ENCODE measurements at regions not wholly inside any gene's neighbourhood (a gene's known extent, or its start where the extent isn't known, plus 50 kb on each side); places are given as distances from the start of the nearest gene placed in this dataset.

DNA sequence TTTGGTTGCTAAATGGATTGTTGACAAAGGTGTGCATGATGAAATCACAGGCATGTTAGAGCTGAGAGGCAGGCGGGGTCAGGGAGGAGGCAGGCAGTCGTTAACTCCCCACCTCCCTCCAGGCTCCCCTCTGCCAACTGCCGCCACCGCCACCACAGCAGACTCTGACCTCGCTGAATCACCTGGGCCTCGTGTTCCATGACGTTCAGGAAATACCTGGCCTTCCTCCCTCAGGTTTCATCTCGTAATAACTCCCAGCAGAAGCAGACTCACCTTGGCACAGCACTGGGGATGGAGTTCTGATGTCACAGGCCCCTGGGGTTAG lies 198.5 kb downstream of the KATNAL1 start:
- no peaks in the 10 kb centered on the region for H3K9me1 ChIP-seq (ENCODE audit: control insufficient read depth, insufficient read depth, low read length)
- in situ Hi-C loops (cut with MboI) (no loop called here), intact Hi-C loops (cut with micrococcal nuclease) (no loop called here)
- H4K20me1 ChIP-seq (replicated peaks; ENCODE audit: control insufficient read depth, insufficient read depth, low read length) = no peaks in the 10 kb centered on the region
- H3K9me3 ChIP-seq (replicated peaks; ENCODE audit: control insufficient read depth, insufficient read depth, low read depth, low read length) = no peaks in the 10 kb centered on the region
- no peaks in the 10 kb centered on the region for H3K36me3 ChIP-seq (ENCODE audit: control insufficient read depth, insufficient read depth, low read length)
- H3K4me3 ChIP-seq = no peak overlapping the region
- no peaks in the 10 kb centered on the region for H3K79me2 ChIP-seq (ENCODE audit: control insufficient read depth, insufficient read depth, low read length)
- ATAC-seq = no peak
- no peak overlapping the region for H3K4me2 ChIP-seq (ENCODE audit: insufficient read depth, low read length)
- H3K27ac ChIP-seq (ENCODE audit: extremely low read depth, low read depth, low read length) = no peak overlapping the region
- ChIA-PET CTCF (ENCODE audit: low intra/inter-chr PET ratio) (no interaction called here), POLR2A (no interaction called here)
- H3K27me3 ChIP-seq (ENCODE audit: control insufficient read depth in 2 of 2, insufficient read depth in 2 of 2, low read length in 2 of 2) = peaks cover 3 to 32% of the 10 kb centered on the region in 2 experiments
- no peak overlapping the region for H2AFZ ChIP-seq (ENCODE audit: low read depth, low read length)
- H3K9ac ChIP-seq (ENCODE audit: insufficient read depth in 1 of 2, low read depth in 2 of 2, low read length in 2 of 2) = no peak overlapping the region
- TF ChIP-seq, protein P1, sequence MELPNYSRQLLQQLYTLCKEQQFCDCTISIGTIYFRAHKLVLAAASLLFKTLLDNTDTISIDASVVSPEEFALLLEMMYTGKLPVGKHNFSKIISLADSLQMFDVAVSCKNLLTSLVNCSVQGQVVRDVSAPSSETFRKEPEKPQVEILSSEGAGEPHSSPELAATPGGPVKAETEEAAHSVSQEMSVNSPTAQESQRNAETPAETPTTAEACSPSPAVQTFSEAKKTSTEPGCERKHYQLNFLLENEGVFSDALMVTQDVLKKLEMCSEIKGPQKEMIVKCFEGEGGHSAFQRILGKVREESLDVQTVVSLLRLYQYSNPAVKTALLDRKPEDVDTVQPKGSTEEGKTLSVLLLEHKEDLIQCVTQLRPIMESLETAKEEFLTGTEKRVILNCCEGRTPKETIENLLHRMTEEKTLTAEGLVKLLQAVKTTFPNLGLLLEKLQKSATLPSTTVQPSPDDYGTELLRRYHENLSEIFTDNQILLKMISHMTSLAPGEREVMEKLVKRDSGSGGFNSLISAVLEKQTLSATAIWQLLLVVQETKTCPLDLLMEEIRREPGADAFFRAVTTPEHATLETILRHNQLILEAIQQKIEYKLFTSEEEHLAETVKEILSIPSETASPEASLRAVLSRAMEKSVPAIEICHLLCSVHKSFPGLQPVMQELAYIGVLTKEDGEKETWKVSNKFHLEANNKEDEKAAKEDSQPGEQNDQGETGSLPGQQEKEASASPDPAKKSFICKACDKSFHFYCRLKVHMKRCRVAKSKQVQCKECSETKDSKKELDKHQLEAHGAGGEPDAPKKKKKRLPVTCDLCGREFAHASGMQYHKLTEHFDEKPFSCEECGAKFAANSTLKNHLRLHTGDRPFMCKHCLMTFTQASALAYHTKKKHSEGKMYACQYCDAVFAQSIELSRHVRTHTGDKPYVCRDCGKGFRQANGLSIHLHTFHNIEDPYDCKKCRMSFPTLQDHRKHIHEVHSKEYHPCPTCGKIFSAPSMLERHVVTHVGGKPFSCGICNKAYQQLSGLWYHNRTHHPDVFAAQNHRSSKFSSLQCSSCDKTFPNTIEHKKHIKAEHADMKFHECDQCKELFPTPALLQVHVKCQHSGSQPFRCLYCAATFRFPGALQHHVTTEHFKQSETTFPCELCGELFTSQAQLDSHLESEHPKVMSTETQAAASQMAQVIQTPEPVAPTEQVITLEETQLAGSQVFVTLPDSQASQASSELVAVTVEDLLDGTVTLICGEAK (IDR thresholded peaks at IDR 0.05) = no peak
- TF ChIP-seq, protein P1 (CRISPR knock-in tag; IDR thresholded peaks at IDR 0.05) = no peak
- TF ChIP-seq CEBPG (CRISPR knock-in tag; IDR thresholded peaks at IDR 0.05) (no peak), CEBPG (tag; conservative IDR thresholded peaks at IDR 0.05 in 1 of 2, IDR thresholded peaks at IDR 0.05 in 1 of 2) (no peak), ATF7 (IDR thresholded peaks at IDR 0.05) (no peak)
- no TSS peak for BruUV-seq (replicated peaks)
- no peak for DNase-seq (ENCODE audit: extremely low read depth in 1 of 4, low spot score in 3 of 4)
- peaks cover 0 to 4% of the 10 kb centered on the region in 2 experiments; a peak in 3 of 5 replicates for H3K4me1 ChIP-seq (replicated peaks in 1 of 2; ENCODE audit: control insufficient read depth in 2 of 2, insufficient read depth in 2 of 2, low read length in 2 of 2)
- FAIRE-seq = no peak
- WGBS (ENCODE audit: insufficient coverage, low coverage, missing lambda C conversion rate) = 0% methylated on average over 3 of the region's 8 CpGs
